HG03139 (cell line): ENCODE measurements at regions not wholly inside any gene's neighbourhood (a gene's known extent, or its start where the extent isn't known, plus 50 kb on each side); places are given as distances from the start of the nearest gene placed in this dataset.
"Not testable (repeated sequence)": the region's sequence is repeated elsewhere in the genome, so short reads cannot be mapped to it uniquely, and the experiment has no call there.

Experiments used
- ATAC-seq: cut with Tn5 transposase; IDR thresholded peaks from one replicate; pipeline ENCODE4 v1.9.1; 2021; ENCODE audit not compliant: unreplicated experiment

DNA sequence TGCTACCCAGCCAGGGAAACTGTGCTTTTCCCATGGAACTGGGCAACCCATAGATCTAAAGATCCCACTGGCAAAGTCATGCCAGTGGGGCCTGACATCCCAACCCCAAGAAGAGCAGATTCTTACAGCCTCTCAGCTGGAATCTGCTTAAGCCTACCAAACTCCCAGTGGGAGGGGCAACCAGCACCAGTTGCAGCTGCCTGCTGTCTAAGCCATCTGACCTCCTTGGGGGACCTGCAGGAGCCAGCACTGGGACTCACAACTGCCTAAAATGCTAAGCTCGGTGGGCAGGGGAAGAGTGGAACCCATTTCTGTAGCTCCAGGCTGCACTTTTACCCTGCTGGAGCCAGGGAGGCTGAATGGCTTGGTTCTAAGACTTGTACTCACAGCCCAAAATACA lies 770.7 kb upstream of the SLC8A1 start:
- no peak for ATAC-seq

GRCh38 chr2:41234093-41234492 lies 782.2 kb upstream of the SLC8A1 start:
- no peak for ATAC-seq

- no peak for ATAC-seq
Observed at GRCh38 chr2:41241325-41242000, 789.6 kb upstream of the SLC8A1 start.

DNA sequence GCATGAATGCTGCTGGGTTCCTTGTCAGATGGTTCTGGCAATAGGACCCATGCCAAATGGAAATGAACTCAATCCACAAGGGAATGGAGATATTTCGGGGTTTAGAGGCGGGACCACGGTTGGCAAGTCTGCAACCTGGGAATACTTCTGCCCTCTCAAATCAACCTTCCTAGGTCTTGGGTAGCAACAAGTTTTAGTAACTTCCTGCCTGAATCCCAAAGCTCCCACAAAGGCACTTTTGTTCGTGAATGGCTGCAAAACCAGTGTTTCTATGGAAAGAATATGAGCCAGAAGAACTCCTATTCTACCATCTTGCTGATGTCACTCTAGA lies 790.1 kb upstream of the SLC8A1 start:
- no peak for ATAC-seq

DNA sequence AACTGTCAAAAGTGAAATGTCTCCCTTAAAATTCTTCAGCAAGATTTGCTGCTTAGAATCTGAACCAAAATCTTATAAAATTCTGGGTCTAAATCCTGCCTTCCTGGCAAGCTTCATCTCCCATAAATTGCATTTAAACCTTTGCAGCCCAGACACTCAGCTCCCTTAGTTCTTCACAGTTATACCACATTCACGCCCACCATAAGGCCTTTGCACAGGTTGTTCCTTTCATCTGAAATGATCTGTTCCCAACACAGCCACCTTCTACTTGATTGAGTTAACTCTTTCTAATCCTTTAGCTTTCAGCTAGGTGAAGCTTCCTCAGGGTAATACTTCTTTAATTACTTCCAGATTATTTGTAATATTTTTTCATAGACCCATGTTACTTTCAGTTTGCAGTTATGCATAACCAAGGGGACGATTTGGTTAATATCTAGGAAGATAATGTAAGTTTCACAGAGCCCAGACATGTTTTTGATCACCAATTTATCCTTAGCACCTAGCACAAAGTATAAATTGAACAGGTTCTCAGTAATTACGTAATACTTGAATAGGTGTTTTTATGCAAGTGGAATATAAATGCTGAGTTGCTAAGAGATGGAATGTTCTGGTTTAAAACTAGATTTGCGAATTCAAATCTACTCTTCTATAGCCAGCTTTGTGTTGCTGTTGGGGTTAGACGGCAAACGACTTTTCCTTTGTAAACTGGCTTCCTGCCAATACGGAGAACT lies 779.7 kb upstream of the PKDCC start:
- no peak for ATAC-seq

DNA sequence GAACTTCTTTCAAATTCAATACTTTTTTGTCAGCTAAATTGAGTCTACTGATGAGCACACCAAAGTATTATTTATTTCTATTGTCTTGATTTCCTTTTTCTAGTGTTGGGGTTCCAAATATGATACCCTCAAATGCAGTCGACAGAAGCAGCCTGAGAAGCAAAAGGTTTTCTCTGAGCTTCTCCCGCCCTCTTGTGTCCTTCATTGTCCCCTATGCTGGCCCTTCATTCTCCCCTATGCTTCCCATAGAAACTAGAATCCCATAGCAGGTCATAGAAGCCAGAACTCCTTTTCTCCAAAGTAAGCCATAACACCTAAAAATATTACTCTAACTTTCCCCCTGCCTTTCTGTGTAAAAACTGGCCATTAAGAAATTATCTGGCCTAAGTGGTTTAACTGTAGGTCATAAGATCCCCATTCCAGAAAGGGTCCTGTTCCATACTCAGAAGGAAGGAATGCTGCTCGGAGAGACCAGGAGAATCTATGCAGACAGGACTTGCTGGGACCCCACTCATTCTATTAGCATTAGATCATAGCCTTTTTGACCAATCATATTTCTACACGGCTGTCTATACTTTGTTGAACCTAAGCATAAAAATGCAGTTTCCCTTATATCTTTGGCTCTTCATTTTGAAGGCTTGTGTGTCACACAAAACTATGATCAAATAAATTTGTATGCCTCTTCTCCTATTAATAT lies 764.6 kb upstream of the PKDCC start:
- ATAC-seq: no peak

GRCh38 chr2:41293491-41293890 lies 754.3 kb upstream of the PKDCC start:
- no peak for ATAC-seq

DNA sequence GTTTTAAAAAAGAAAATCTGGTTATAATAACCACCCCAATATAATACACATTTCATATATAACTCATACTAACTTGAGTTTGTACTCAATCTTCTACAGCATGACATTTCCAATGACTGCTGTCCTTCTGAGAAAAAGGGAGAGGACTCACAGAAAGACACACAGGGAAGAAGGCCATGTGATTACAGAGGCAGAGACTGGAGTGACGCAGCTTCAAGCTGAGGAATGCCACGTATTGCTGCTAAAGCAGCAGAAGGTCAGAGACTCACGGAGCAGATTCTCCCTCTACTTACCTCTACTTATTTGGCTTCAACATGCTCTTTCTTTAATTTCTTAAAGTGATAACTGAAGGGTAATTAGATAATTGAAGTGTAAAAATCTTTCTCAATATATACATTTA lies 753.5 kb upstream of the PKDCC start:
- ATAC-seq: no peak

GRCh38 chr2:41313082-41313481 lies 734.7 kb upstream of the PKDCC start:
- ATAC-seq: no peak

- no peak for ATAC-seq
Observed at GRCh38 chr2:41314511-41315070, 733.2 kb upstream of the PKDCC start.

- ATAC-seq: no peak
Observed at GRCh38 chr2:41319437-41319836, 728.4 kb upstream of the PKDCC start.

DNA sequence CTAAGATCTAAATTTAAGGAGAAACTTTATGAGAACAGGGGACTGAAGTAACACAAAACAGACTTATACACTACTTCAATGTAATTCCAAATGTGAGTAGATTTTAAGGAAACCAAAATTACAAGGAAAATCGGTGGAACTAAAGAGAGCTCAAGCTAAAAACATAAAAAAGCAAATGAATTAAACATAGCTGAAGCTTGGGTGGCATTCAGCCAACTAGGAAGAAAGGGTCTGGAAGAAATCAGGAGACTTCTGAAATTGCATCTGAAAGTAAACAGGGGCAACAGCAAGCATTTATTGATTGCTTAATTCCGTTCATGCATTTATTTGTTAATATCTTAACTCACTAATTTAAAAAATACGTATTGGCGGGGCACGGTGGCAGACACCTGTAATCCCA lies 727.3 kb upstream of the PKDCC start:
- no peak for ATAC-seq

GRCh38 chr2:41321351-41321750 lies 726.5 kb upstream of the PKDCC start:
- ATAC-seq: no peak

GRCh38 chr2:41326851-41327250 lies 721.0 kb upstream of the PKDCC start:
- ATAC-seq: no peak

DNA sequence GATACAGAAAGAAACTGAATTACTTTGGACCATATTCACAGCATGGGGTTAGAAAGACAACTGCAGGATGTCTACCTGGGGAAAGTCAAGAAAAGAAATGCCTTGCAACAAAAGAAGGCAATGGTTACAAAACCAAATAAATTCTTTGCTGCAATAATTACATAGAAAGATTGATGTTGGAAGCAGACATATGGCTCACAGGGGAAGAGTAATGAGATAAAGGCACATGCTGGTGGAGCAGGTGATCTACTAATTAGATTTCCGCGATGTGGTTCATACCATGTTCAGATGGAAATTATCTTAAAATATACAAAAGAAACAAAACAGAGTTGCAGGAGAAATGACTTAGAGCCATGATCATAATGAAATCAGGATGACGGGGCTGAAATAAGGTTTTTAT lies 718.8 kb upstream of the PKDCC start:
- ATAC-seq: no peak

DNA sequence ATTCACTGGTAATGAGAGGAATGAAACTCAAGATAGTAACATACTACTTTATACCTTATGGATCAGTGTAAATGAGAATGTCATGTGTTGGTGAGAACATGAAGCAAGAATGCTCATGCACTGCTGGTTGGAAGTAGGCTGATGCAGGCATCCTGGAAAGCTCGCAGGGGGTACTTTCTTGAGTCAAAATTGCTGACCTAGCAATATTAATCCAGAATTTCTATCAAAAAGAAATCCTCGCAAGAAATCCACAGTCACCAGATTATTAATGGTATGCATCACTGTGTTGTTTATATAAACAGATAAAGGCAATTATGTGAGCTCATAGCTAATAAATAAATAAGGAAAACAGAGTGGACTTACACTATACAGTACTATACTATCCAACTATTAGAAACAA lies 713.7 kb upstream of the PKDCC start:
- ATAC-seq: no peak

DNA sequence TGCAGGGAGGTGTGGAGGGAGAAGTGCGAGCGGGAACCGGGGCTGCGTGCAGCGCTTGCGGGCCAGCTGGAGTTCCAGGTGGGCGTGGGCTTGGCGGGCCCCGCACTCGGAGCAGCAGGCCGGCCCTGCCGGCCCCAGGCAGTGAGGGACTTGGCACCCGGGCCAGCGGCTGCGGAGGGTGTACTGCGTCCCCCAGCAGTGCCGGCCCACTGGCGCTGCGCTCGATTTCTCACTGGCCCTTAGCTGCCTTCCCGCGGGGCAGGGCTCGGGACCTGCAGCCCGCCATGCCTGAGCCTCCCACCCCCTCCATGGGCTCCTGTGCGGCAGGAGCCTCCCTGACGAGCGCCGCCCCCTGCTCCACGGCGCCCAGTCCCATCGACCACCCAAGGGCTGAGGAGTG lies 712.2 kb upstream of the PKDCC start:
- not testable (repeated sequence) for ATAC-seq

DNA sequence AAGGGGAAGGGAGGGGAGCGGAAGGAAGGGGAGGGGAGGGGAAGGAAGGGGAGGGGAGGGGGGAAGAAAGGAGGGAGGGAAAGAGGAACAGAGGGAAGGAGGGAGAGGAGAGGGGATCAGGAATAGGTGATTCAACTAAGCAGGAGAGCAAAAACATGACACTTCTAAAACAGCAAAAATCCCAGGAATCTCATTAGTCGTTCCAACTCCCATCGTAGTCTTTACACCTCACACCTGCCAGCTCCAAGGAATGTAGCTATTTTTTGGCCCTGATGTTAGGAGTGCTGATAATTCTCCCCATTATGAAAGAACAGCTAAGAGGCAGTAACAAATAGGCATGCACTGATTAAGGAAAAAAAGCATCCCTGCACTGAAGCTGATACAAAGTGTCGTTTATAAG lies 709.9 kb upstream of the PKDCC start:
- ATAC-seq: no peak

DNA sequence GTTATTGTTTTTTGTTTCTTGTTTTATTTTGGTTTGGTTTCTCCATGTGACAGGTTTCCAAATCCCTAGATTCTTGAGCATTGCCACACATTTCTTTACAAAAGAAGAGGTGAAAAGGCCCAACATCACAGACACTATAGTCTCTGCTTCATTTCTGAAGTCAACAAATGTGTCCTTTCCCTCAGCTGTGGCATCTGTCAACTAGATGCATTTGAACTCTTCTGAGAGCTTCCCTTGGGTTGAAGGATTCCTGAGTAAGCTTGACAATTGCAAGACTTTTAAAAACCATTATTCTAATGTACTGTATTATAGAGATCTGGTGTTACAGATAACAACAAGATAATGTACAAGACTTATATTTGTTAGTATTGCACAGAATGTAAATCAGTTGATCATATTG lies 703.3 kb upstream of the PKDCC start:
- ATAC-seq: no peak

- no peak for ATAC-seq
Observed at GRCh38 chr2:41353060-41353459, 694.8 kb upstream of the PKDCC start.

DNA sequence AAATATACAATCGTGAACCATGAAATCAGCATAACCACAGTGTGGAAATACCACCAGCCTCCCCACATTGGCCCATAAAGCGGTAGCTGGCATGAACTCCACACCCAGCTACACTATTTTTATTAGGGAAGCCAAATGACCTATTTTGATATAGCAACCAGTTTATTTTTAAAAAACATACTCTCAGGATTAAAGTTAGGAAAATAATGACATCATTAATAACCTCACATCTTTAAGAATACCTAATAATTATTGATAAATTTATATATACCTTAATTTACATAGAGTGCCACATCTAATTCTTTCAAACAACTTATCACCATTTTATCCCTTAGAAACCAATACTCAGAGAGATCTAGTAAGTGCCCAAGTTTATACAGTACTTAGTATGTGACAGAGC lies 692.0 kb upstream of the PKDCC start:
- no peak for ATAC-seq

- ATAC-seq: no peak
Observed at GRCh38 chr2:41364842-41365241, 683.0 kb upstream of the PKDCC start.
